C4-2B (cell line): ENCODE measurements at regions not wholly inside any gene's neighbourhood (a gene's known extent, or its start where the extent isn't known, plus 50 kb on each side); places are given as distances from the start of the nearest gene placed in this dataset.

ENCODE experiments used
- H3K27ac ChIP-seq: fragments of 450-650 bp; 2 replicates; pipeline ENCODE4 v1.5.1; 2017
- CTCF ChIP-seq: fragments of 450-650 bp; conservative IDR thresholded peaks from 2 replicates; pipeline ENCODE4 v1.5.1; 2017; ENCODE audit warnings: mild to moderate bottlenecking
- ZFX ChIP-seq: fragments of 450-650 bp; IDR thresholded peaks from 2 replicates; pipeline ENCODE4 v1.6.1; 2017

DNA sequence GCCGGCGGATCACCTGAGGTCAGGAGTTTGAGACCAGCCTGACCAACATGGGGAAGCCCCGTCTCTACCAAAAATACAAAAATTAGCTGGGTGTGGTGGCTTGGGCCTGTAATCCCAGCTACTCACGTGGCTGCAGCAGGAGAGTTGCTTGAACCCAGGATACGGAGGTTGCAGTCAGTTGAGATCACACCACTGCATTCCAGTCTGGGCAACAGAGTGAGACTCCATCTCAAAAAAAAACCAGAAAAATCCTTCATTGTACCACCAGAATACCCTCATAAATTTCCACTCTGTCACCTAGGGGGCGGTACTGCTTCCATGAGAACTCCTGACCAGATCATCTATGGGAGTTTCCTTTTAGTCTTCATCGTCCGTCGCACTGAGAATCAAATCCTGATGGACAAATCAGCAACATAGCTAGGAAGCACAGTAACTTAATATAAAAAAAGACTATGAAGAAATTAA is 225.8 kb upstream of the KLF14 start:
- peak; percentile 59 for TF ChIP-seq CTCF
- TF ChIP-seq ZFX, result no peak
- H3K27ac ChIP-seq, result no peak overlapping the region

- TF ChIP-seq ZFX (no peak), CTCF (peak; percentile 42)
- no peak overlapping the region for H3K27ac ChIP-seq
Measured at GRCh38 chr7:130960208-130960988, 226.4 kb upstream of the KLF14 start.

DNA sequence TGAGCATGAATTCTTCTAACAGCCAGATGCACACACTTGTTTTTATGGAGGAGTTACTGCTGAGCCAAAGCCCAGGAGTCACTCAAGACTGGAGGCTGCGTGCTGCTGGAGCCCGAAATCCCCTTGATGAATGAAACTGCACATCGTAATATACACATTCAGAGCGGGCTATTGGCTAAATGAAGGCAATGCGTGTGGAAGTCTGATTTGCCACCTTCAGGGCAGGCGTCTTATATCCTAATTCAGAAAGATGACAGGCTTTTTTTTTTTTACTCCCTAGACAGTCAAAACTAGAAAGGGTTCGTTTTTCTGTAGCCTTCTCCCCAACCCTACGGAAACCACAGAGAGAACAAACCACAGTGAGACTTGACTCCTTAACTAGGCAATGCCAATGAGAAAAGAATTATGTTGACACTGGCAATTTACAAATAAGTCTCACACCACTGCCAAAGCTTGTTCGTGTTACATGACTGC is 227.2 kb upstream of the KLF14 start:
- no peak for TF ChIP-seq CTCF
- no peak for TF ChIP-seq ZFX
- H3K27ac ChIP-seq, result no peak overlapping the region

DNA sequence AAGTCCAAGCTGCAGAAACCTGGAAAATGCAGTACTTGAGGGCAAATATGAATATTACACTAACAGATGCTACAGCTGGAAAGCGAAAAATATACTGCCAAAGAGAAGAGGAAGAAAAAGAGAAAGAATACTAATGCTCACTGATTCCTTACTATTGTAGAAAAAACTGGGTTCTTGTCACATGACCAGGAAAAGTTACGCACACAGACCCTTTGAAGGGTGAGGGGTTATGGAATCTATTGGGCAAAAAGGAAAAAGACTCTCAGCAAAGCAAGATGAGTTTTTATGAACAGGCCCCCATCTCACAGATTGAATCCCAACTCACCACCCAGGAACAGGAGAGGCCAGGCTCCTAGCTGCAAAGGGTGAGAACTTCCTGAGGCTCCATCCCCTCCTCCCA is 228.1 kb upstream of the KLF14 start:
- no peak overlapping the region for H3K27ac ChIP-seq
- TF ChIP-seq CTCF, result no peak
- TF ChIP-seq ZFX, result no peak

GRCh38 chr7:130963339-130963738 is 229.3 kb upstream of the KLF14 start:
- TF ChIP-seq ZFX, result no peak
- TF ChIP-seq CTCF, result no peak
- no peak overlapping the region for H3K27ac ChIP-seq

DNA sequence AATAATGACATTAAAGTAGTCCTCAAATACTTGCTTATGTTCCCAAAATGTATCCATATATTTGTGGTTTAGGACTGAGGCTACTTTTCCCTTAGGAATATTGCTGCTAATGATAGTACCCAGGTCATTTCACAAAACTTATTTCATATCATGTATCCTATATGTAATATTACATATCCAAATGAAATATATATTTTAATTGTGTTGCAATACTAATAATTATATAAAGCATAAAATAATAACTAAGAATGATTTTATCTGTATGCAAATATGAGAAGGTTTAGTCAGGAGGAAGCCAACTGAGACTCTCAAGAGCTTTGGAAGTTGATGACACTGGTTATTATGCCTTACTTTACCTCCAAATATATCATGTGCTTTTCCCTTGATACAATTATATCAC is 231.5 kb upstream of the KLF14 start:
- TF ChIP-seq ZFX (no peak), CTCF (no peak)
- H3K27ac ChIP-seq, result no peak overlapping the region

DNA sequence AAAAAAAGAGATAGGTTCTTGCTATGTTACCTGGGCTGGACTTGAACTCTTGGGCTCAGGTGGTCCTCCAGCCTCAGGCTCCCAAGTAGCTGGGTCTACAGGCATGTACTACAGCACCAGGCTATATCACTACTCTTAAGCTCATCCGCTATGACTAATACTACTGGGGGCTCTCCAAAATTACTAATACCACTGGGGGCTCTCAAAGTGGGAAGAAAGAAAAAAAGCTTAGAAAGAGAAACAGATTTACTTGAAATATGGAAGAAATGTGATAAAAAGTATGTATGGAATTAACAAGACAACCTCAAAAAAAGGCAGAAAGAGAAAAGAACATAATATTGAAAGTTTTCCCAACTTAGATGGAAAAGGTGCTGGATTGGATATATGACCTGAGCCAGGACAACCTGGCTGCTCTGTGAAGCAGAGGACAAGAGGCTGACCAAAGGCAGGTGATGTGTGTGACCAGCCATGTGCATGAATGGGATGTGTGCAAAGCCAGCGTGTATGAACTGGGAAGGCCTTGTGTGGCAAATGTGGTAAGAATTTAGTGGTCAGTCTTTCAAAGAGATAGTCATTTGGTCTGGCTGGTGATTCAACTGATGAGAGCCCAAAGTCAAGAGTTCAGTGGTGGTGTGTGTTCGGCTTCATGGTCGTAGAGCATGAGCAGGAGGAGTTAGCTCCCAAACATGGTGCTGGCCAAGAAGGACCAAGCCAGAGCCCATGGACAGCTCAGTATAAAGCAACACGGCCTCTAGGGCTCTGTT is 232.4 kb upstream of the KLF14 start:
- H3K27ac ChIP-seq, result no peak overlapping the region
- no peak for TF ChIP-seq CTCF
